HG02885 (cell line): ENCODE measurements at regions not wholly inside any gene's neighbourhood (a gene's known extent, or its start where the extent isn't known, plus 50 kb on each side); places are given as distances from the start of the nearest gene placed in this dataset.
"Not testable (repeated sequence)": the region's sequence is repeated elsewhere in the genome, so short reads cannot be mapped to it uniquely, and the experiment has no call there.

Experiments
- ATAC-seq: cut with Tn5 transposase; IDR thresholded peaks from one replicate; pipeline ENCODE4 v1.9.1; 2021; ENCODE audit warnings: mild to moderate bottlenecking; ENCODE audit not compliant: unreplicated experiment, poor library complexity

DNA sequence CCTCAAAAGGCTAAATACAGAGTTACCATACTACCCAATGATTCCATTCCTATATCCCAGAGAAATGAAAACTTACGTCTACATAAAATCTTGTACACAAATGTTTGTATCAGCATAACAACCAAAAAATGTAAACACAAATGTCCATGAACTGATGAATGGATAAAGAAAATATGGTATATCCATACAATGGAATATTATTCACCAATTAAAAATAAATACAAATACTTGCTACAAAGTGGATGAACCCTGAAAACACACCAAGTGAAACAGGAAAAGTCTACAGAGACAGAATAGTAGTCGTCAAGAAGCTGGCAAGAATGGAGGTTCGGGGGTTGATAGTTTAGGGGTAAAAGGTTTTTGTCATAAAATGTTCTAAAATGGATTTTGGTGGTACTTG, 54.0 kb upstream of the ANKRD28 start:
- no peak for ATAC-seq

DNA sequence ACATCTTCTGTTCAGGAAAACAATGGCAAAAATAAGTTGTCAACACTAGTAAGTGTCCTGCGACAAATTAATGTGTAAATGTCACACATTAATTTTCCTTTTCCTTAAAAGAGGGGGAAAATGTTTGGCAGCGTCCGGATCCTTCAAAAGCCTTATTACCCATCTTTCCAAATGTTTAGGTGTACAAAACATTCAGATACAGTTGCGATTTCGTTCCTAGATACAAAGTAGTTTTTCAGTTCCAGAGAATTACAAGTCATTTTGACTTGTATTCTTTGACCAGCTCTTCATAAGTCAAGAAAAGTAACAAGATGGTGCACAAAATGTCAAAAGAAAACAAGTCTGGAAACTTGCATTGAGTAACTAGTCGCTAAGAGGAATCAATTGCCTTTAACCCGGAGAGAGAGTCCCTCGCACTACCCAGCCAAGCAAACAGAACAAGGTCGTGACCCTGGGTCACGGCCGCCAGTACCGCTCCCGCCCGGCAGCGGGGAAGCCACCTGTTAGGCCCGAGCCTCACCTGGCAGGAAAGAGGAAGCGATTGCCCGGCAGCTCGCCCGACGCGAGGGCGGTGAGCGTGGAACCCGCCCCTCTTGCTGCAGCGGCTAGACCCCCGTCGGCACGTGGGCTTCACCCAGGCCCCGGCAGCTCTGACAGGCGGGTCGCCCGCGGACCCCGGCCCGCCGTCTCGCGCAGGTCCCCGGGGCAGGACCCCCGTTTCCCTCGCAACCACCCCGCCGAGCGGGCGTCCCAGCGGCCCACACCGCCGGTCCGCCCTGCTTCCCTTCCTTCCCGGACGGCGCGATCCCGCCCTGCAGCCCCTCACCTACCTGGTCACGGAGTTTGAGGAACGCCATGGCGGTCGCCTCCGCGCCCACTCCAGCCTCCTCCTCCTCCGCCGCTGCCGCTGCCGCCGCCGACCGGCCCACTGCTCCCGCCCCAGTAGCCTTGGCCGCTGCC, 61.0 kb upstream of the ANKRD28 start:
- ATAC-seq: peak; percentile 72

DNA sequence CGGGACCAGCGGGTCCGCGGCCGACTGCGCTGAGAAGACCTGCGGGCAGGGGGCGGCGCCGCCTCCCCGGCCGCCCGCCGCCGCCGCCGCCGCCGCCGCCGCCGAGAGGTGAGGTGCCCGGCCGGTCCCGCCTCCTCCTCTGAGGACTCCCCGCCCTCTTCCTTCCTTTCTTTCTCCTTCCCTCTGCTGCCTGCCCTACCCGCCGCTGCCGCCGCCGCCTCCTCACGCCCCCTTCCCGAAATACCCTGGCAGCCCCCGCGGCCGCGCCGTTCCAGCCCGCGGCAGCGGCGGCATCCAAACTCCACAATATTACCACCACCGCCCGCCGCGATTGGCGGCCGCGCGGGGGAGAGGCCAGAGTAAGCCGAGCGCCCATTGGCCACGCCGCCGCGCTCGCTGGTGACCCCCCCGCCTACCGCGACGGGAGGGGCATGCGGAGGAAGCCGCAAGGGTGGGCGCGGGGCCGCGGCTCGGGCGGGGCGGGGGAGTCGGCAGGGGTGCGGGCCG, 61.8 kb upstream of the ANKRD28 start:
- peak; percentile 83 for ATAC-seq

- peak; percentile 63 for ATAC-seq
Observed at GRCh38 chr3:15860014-15860934, 62.5 kb upstream of the ANKRD28 start.

- ATAC-seq: no peak
Observed at GRCh38 chr3:15861163-15861562, 63.4 kb upstream of the ANKRD28 start.

DNA sequence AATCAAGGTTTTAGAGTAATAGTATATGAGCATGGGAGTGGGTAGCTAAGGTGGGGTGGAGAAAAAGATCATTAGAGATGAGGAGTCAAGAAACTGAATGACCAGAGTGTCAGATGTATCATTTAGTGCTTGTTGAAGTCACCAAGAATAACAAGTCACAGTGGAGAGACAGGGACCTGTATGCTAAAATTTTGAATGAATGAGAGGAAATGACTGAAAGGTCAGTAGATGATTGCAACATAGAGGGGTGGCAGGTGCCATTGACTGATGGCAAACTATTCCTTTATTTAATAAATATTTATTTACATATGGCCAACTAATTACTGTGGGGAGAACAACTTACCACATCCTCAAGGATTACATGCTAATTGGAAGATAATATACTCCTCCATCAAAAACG, 75.0 kb upstream of the ANKRD28 start:
- ATAC-seq: no peak

GRCh38 chr3:15873415-15873814, 75.6 kb upstream of the ANKRD28 start:
- no peak for ATAC-seq

DNA sequence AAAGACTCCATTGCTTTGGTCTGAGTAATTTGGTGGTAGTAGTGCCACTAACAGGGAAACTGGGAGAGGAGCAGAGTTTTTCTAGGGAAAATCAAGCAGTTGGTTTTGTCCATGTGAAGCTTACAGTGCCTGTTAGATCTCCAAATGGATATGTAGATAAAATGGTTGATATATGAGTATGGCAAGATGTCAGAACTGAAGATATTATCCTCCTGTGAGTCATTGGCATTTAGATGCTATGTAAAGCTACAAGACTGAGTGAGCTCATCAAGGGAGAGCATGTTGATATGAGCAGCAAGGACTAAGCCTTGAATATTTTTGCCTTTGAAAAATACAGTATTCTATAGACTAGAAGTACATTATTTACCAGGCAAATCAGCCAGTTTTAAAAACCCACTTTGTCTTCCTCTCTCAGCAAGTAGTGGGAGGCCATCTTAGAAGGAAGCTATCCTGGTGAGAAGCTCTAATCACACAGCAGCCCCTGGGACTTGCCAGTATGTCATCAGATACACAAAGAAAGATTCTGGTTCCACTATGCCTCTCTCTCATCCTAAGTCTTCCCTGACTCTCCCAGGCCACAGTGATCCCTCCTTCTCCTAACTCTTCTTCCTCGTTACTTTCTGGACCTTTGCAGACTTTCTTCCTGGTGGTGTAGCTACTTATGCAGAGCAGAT, 77.4 kb upstream of the ANKRD28 start:
- ATAC-seq: no peak

DNA sequence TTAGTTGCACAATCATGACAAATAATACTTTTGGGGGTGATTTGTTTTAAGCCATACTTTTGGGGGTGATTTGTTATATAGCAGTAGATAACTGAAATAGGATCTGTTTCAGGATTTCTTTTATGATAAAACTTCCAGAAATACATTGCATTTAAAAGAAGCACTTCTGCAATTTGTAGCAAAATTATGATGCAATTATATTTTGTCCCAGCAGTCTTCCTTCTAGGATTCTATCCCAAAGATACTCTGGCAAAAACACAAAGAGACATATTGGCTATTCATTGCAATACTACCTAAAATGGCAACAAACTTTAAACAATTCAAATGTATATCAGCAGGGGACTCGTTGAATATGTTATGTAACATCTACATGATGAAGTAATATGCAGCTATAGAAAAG, 78.9 kb upstream of the ANKRD28 start:
- no peak for ATAC-seq

GRCh38 chr3:15877813-15878212, 80.0 kb upstream of the ANKRD28 start:
- ATAC-seq: no peak

GRCh38 chr3:15879787-15880186, 82.0 kb upstream of the ANKRD28 start:
- not testable (repeated sequence) for ATAC-seq

- no peak for ATAC-seq
Observed at GRCh38 chr3:15882577-15882976, 84.8 kb upstream of the ANKRD28 start.

DNA sequence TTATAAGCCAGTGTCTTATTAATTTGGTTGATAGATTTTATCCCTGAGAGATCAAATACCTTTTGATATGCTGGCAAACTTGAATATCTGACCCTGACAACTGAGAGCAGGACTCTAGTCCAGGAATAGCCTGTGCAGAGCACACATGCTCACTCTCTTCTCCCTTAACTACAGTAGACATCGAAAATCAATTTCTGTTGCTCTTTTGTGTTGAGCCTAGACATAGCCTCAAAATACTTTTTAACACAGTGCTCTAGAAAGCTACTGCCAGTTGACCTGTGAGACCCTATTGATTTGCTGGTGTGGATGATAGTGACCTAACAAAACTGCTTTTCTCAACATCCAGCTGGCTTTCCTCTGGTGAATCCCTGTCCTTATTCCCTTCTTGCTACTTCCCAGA, 86.4 kb upstream of the ANKRD28 start:
- ATAC-seq: no peak

DNA sequence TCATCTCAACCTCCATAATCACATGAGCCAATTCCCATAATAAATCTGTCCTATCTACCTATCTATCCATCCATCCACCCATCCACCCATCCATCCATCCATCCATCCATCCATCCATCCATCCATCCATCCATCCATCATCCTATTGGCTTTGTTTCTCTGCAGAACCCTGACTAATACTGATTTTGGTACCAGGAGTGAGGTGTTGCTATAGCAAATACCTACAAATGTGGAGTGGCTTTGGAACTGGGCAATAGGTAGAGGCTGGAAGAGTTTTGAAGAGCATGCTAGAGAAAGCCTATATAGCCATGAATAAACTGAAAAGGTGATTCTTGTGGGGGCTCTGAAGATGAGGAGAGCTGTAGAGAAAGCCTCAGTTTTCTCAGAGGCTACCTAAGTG, 88.7 kb upstream of the ANKRD28 start:
- no peak for ATAC-seq

DNA sequence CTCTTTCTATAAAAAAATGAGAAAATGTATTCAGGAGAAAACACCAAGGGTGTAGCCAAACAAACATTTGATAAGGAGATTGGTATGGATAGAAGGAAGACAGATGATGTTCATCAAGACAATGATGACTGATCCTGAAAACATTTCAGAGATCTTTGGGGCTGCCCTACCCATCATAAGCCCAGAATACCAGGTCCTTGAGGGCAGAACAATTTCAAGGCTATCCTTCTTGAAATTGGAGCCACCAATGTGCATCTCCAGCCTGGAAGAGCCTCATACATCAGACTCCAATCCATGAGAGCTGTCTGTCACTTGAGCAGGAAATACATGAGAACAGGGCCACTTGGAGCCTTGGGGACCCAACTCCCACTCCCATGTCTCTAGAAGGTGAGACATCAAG, 89.5 kb upstream of the ANKRD28 start:
- no peak for ATAC-seq

GRCh38 chr3:15889936-15890335, 92.2 kb upstream of the ANKRD28 start:
- no peak for ATAC-seq

GRCh38 chr3:15892311-15893227, 94.8 kb upstream of the ANKRD28 start:
- ATAC-seq: no peak

DNA sequence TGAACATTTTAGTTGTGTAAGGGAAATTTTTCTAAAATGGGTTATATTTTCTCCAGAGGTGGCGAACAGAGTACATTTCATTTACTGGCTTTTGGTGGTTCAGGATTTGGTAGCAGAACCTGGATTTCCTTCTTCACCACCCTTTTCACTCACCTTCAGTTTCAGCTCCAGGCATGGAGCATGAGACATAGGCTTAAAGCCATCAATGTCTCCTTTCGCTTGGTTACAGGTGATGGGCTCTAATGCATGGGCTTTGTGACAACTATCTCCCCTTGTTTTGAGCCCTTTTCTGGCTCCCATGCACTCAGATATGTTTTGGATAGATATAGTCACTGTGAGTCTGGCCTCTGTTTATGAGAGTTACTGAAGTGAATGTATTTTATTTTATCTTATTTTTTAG, 96.6 kb upstream of the ANKRD28 start:
- ATAC-seq: no peak

DNA sequence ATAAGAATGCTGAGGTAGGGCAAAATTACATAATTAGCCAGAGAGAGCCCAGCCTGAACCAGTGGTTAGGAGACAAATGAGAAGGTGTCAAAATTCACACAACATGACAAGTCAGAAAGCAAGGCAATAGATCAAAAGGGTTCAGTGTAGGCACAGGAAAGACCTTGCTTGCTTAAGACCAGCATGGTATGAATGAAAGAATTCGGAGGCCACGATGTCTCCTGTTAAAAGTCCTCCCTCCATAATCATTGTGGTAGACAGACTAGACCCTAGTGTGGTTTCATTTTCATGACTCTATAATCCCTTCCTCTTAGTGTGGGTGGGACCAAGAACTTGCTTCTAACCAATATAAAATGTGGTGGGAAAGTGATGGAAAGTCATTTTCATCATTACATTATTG, 98.7 kb upstream of the ANKRD28 start:
- ATAC-seq: no peak
